ENCODE measurements at regions not wholly inside any gene's neighbourhood (a gene's known extent, or its start where the extent isn't known, plus 50 kb on each side); places are given as distances from the start of the nearest gene placed in this dataset.

- no peak for DNase-seq
Measured at GRCh38 chr13:73960474-73960873, 173.7 kb downstream of the KLF12 start.

- no peak for DNase-seq
Measured at GRCh38 chr13:73958657-73959397, 175.4 kb downstream of the KLF12 start.

GRCh38 chr13:73957889-73958288 lies 176.3 kb downstream of the KLF12 start:
- DNase-seq = no peak

GRCh38 chr13:73956795-73957408 lies 177.3 kb downstream of the KLF12 start:
- no peak for DNase-seq

- DNase-seq = no peak
Measured at GRCh38 chr13:73955977-73956500, 178.2 kb downstream of the KLF12 start.

GRCh38 chr13:73954808-73955207 lies 179.4 kb downstream of the KLF12 start:
- no peak for DNase-seq

- DNase-seq = no peak
Measured at GRCh38 chr13:73952648-73953047, 181.6 kb downstream of the KLF12 start.

- no peak for DNase-seq
Measured at GRCh38 chr13:73948848-73949529, 185.2 kb downstream of the KLF12 start.

GRCh38 chr13:73945871-73946270 lies 188.3 kb downstream of the KLF12 start:
- no peak for DNase-seq

- DNase-seq = no peak
Measured at GRCh38 chr13:73945382-73945781, 188.8 kb downstream of the KLF12 start.

GRCh38 chr13:73943965-73944233 lies 190.3 kb downstream of the KLF12 start:
- DNase-seq = no peak

- no peak for DNase-seq
Measured at GRCh38 chr13:73943137-73943964, 190.9 kb downstream of the KLF12 start.

GRCh38 chr13:73941752-73942151 lies 192.5 kb downstream of the KLF12 start:
- no peak for DNase-seq

- no peak for DNase-seq
Measured at GRCh38 chr13:73940098-73940497, 194.1 kb downstream of the KLF12 start.

GRCh38 chr13:73939603-73940002 lies 194.6 kb downstream of the KLF12 start:
- DNase-seq = no peak

- DNase-seq = no peak
Measured at GRCh38 chr13:73939071-73939380, 195.2 kb downstream of the KLF12 start.

GRCh38 chr13:73938372-73939070 lies 195.7 kb downstream of the KLF12 start:
- no peak for DNase-seq

GRCh38 chr13:73937441-73937840 lies 196.8 kb downstream of the KLF12 start:
- DNase-seq = no peak

GRCh38 chr13:73935991-73936390 lies 198.2 kb downstream of the KLF12 start:
- DNase-seq = no peak

- DNase-seq = no peak
Measured at GRCh38 chr13:73934771-73935170, 199.4 kb downstream of the KLF12 start.

GRCh38 chr13:73934215-73934641 lies 200.0 kb downstream of the KLF12 start:
- no peak for DNase-seq

GRCh38 chr13:73933795-73934194 lies 200.4 kb downstream of the KLF12 start:
- DNase-seq = no peak

- DNase-seq = no peak
Measured at GRCh38 chr13:73932091-73932490, 202.1 kb downstream of the KLF12 start.
